Suppressor macrophage treated with lipopolysaccharide for 4 hours (primary cell): ENCODE measurements at regions not wholly inside any gene's neighbourhood (a gene's known extent, or its start where the extent isn't known, plus 50 kb on each side); places are given as distances from the start of the nearest gene placed in this dataset.
A peak's percentile ranks its signal among the peaks of the same experiment; 100 is the strongest.
"Not testable (repeated sequence)": the region's sequence is repeated elsewhere in the genome, so short reads cannot be mapped to it uniquely, and the experiment has no call there.

ENCODE experiments used
- DNase-seq: peaks from one replicate; pipeline ENCODE4 v3.0.0-alpha.2; 2020

GRCh38 chr9:18305167-18305806 is 168.7 kb upstream of the ADAMTSL1 start:
- not testable (repeated sequence) for DNase-seq

GRCh38 chr9:18314316-18314715 is 159.6 kb upstream of the ADAMTSL1 start:
- no peak for DNase-seq

GRCh38 chr9:18317896-18318295 is 156.1 kb upstream of the ADAMTSL1 start:
- DNase-seq = peak; percentile 3

GRCh38 chr9:18319918-18320445 is 154.0 kb upstream of the ADAMTSL1 start:
- DNase-seq = no peak

- DNase-seq = no peak
These were observed 148.8 kb upstream of the ADAMTSL1 start for GRCh38 chr9:18324928-18325745.

- not testable (repeated sequence) for DNase-seq
These were observed 148.3 kb upstream of the ADAMTSL1 start for GRCh38 chr9:18325746-18326011.

- no peak for DNase-seq
These were observed 146.8 kb upstream of the ADAMTSL1 start for GRCh38 chr9:18327121-18327520.

GRCh38 chr9:18330401-18331309 is 143.3 kb upstream of the ADAMTSL1 start:
- peak; percentile 7 for DNase-seq

- no peak for DNase-seq
These were observed 142.7 kb upstream of the ADAMTSL1 start for GRCh38 chr9:18331310-18331684.

GRCh38 chr9:18331808-18332209 is 142.1 kb upstream of the ADAMTSL1 start:
- no peak for DNase-seq

GRCh38 chr9:18333157-18333556 is 140.8 kb upstream of the ADAMTSL1 start:
- DNase-seq = no peak

GRCh38 chr9:18335825-18336224 is 138.1 kb upstream of the ADAMTSL1 start:
- DNase-seq = no peak

GRCh38 chr9:18338042-18338441 is 135.9 kb upstream of the ADAMTSL1 start:
- no peak for DNase-seq

GRCh38 chr9:18343784-18344183 is 130.2 kb upstream of the ADAMTSL1 start:
- peak; percentile 8 for DNase-seq

- DNase-seq = no peak
These were observed 127.2 kb upstream of the ADAMTSL1 start for GRCh38 chr9:18346745-18347144.

GRCh38 chr9:18347386-18348082 is 126.4 kb upstream of the ADAMTSL1 start:
- DNase-seq = no peak

- no peak for DNase-seq
These were observed 125.9 kb upstream of the ADAMTSL1 start for GRCh38 chr9:18348083-18348475.

GRCh38 chr9:18349530-18349929 is 124.4 kb upstream of the ADAMTSL1 start:
- no peak for DNase-seq

- no peak for DNase-seq
These were observed 123.9 kb upstream of the ADAMTSL1 start for GRCh38 chr9:18350036-18350435.

GRCh38 chr9:18350995-18351595 is 122.9 kb upstream of the ADAMTSL1 start:
- DNase-seq = no peak

- DNase-seq = no peak
These were observed 121.2 kb upstream of the ADAMTSL1 start for GRCh38 chr9:18352711-18353110.

GRCh38 chr9:18353473-18353872 is 120.5 kb upstream of the ADAMTSL1 start:
- no peak for DNase-seq
